Prostate gland (tissue), 2 donors: ENCODE measurements at regions not wholly inside any gene's neighbourhood (a gene's known extent, or its start where the extent isn't known, plus 50 kb on each side); places are given as distances from the start of the nearest gene placed in this dataset.

Experiments
- DNase-seq: peaks from one replicate; pipeline ENCODE4 v3.0.0-alpha.2; 2019; ENCODE audit warnings: low spot score
- H3K27ac ChIP-seq, 2 donors: fragments of 200-600 bp; sonication (generic); 2 replicates each; pipeline ENCODE4 v1.5.1; 2017 to 2019
- H3K27me3 ChIP-seq: fragments of 200-600 bp; sonication (generic); replicated peaks from 2 replicates; pipeline ENCODE4 v1.5.1; 2019; ENCODE audit not compliant: insufficient read depth
- H3K36me3 ChIP-seq, 2 donors: fragments of 200-600 bp; sonication (generic); 1 replicate in 1 of 2; 2 replicates in 1 of 2; pipeline versions ENCODE4 v1.5.1 to v1.8.1; 2017 to 2019
- H3K4me1 ChIP-seq: fragments of 200-600 bp; sonication (generic); replicated peaks from 2 replicates; pipeline ENCODE4 v1.5.1; 2019
- H3K4me3 ChIP-seq, 2 donors: fragments of 200-600 bp; sonication (generic); 2 replicates each; pipeline ENCODE4 v1.5.1; 2017 to 2019
- H3K9me3 ChIP-seq: fragments of 200-600 bp; sonication (generic); 2 replicates; pipeline ENCODE4 v1.5.1; 2017
- POLR2A ChIP-seq: fragments of 450-650 bp; IDR thresholded peaks from one replicate; pipeline ENCODE4 v1.6.1; 2016; ENCODE audit warnings: antibody characterized with exemption, mild to moderate bottlenecking
- POLR2AphosphoS5 ChIP-seq: sonication (generic); formaldehyde crosslinking; IDR thresholded peaks from one replicate; pipeline ENCODE4 v1.6.1; 2017; ENCODE audit warnings: antibody characterized with exemption
- WGBS: methylation state at CpG from one replicate; pipeline ENCODE4 v1.1.5; 2018; 5-methylcytosine and 5-hydroxymethylcytosine counted together
- intact Hi-C: fragments of 100-400 bp; cut with DNase I; formaldehyde crosslinking; loops from one replicate; pipeline ENCODE4 v1.14.2; 2022
- TF ChIP-seq, protein P1 (sequence below), 4 experiments: fragments of 200-600 bp in 2 of 4; fragments of 450-650 bp in 2 of 4; sonication (generic) in 2 of 4; IDR thresholded peaks; 1 replicate in 3 of 4; 2 replicates in 1 of 4; pipeline ENCODE4 v1.5.1; 2016 to 2019; ENCODE audit warnings: antibody characterized with exemption in 4 of 4, mild to moderate bottlenecking in 2 of 4, moderate library complexity in 2 of 4

DNA sequence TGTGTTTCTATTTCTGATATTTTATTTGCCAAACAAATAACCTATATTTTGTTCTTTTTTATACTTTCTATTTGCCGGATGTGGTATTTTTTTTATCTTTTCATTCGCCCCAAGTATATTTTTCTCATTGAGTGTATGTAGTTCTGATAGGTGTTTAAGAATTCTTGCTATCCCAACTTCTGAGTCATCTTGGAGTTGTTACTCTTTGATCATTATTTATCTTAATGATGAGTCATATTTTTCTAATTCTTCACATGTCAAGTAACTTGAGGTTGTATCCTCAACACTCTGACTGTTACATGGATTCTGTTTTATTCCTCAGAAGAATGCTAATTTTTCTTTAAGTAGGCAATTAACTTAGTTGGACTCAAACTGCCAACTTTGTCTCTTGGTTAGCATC is 498.1 kb downstream of the TLE1 start:
- intact Hi-C loops: no loop called here
- H3K27ac ChIP-seq: no peak overlapping the region
- 73% methylated on average over 2 of the region's 2 CpGs for WGBS

DNA sequence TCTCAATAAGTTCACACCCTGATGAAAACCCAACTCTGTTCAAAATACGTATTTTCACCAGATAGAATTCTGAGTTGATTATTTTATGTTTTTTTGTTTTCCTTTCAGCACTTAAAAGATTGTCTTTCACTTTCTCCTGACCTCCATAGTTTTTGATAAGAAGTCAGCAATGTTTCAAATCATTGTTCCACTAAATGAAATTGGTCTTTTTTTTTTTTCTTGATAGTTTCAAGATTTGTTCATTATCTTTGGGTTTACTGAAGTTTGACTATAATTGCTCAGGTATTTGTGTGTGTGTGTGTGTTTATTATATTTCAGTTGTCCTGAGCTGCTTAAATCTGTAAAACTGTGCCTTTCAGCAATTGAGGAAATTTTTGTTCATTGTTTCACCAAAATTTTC is 498.7 kb downstream of the TLE1 start:
- Histone ChIP-seq H3K4me1 (no peaks in the 10 kb centered on the region), H3K36me3 (no peaks in the 10 kb centered on the region), H3K27me3 (no peaks in the 10 kb centered on the region), H3K27ac (no peak overlapping the region), H3K4me3 (no peak overlapping the region), H3K9me3 (no peaks in the 10 kb centered on the region)
- WGBS: 98% methylated on average over 1 of the region's 1 CpG
- DNase-seq: no peak
- intact Hi-C loops: no loop called here
- TF ChIP-seq, protein P1, sequence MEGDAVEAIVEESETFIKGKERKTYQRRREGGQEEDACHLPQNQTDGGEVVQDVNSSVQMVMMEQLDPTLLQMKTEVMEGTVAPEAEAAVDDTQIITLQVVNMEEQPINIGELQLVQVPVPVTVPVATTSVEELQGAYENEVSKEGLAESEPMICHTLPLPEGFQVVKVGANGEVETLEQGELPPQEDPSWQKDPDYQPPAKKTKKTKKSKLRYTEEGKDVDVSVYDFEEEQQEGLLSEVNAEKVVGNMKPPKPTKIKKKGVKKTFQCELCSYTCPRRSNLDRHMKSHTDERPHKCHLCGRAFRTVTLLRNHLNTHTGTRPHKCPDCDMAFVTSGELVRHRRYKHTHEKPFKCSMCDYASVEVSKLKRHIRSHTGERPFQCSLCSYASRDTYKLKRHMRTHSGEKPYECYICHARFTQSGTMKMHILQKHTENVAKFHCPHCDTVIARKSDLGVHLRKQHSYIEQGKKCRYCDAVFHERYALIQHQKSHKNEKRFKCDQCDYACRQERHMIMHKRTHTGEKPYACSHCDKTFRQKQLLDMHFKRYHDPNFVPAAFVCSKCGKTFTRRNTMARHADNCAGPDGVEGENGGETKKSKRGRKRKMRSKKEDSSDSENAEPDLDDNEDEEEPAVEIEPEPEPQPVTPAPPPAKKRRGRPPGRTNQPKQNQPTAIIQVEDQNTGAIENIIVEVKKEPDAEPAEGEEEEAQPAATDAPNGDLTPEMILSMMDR (IDR thresholded peaks at IDR 0.05): no peak
- no peak for TF ChIP-seq POLR2A
- no peak for TF ChIP-seq POLR2AphosphoS5

More for the DNA sequence above, 498.1 kb downstream of the TLE1 start:
- TF ChIP-seq, protein P1 (IDR thresholded peaks at IDR 0.05): no peak
- TF ChIP-seq POLR2A (no peak), POLR2AphosphoS5 (no peak)
- no peaks in the 10 kb centered on the region for H3K4me1 ChIP-seq
- DNase-seq: no peak
- no peaks in the 10 kb centered on the region for H3K9me3 ChIP-seq
- H3K36me3 ChIP-seq: no peaks in the 10 kb centered on the region
- no peaks in the 10 kb centered on the region for H3K27me3 ChIP-seq
- no peak overlapping the region for H3K4me3 ChIP-seq

DNA sequence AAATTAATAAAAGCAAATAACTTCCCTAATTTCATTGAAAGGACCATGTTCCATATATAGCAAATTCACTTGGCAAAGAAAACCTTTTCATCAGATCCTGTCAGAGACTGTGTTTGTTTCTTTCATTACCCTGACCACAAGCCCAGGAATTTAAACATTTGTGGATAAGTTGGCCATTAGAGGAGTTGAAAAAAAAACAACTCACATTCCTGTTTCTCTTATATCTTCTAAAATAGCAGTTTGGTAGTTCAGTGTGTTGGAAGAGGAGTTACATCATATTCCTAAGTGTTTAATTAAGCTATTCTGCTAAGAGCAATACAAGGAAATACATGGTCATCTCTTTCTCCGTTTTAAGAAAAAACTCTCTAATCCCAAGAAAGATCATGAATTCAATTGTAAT is 505.6 kb downstream of the TLE1 start:
- Histone ChIP-seq H3K36me3 (no peaks in the 10 kb centered on the region), H3K27me3 (no peaks in the 10 kb centered on the region), H3K4me1 (no peaks in the 10 kb centered on the region), H3K4me3 (no peak overlapping the region), H3K27ac (no peak overlapping the region), H3K9me3 (no peaks in the 10 kb centered on the region)
- TF ChIP-seq POLR2A: no peak
- TF ChIP-seq, protein P1 (IDR thresholded peaks at IDR 0.05): no peak
- no peak for TF ChIP-seq POLR2AphosphoS5
- 47% methylated on average over 1 of the region's 1 CpG for WGBS
- intact Hi-C loops: no loop called here
- DNase-seq: no peak

DNA sequence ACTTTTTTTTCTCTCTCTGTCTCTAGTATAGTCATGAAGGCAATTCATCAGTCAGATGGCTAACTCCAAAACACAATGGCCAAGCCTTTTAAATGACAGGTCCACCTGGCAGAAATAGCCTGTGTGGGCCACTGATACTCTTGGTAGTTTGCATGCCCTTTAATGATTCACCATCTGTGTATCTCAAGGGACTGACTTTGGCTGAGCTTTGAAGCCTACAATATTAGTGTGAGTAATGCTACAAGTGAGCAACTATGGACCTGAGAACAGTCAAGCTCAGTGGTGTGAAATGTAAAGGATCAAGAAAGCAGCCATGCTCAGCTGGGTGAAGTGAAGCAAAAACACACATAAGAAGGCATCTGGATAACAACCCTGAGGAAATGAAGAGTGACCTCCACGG is 506.9 kb downstream of the TLE1 start:
- Histone ChIP-seq H3K27me3 (no peaks in the 10 kb centered on the region), H3K27ac (no peak overlapping the region), H3K9me3 (no peaks in the 10 kb centered on the region), H3K36me3 (no peaks in the 10 kb centered on the region), H3K4me3 (no peak overlapping the region), H3K4me1 (no peaks in the 10 kb centered on the region)
- WGBS: 71% methylated on average over 1 of the region's 1 CpG
- no peak for TF ChIP-seq POLR2A
- TF ChIP-seq, protein P1 (IDR thresholded peaks at IDR 0.05): no peak
- TF ChIP-seq POLR2AphosphoS5: no peak
- intact Hi-C loops: no loop called here
- DNase-seq: no peak

DNA sequence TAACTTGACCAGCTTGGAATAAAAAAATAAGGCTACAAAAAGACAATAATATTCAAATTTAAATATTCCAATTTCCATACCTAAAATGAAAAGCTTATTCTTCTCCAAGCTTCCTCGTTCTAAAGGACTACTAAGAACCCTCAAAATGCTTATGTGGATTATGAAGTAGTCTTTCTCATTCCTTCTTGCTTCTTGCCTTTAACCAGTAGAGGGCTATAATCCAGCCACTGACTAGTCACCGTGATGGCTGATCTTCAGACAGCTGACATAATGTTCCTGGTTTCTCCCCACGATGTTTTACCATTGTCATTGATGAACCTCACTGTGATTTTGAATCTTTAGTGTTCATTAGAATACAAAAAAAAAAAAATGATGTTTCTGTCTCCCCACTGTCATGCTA is 515.3 kb downstream of the TLE1 start:
- Histone ChIP-seq H3K9me3 (no peaks in the 10 kb centered on the region), H3K4me3 (no peak overlapping the region), H3K36me3 (no peaks in the 10 kb centered on the region), H3K27ac (no peak overlapping the region), H3K4me1 (no peaks in the 10 kb centered on the region), H3K27me3 (no peaks in the 10 kb centered on the region)
- no peak for DNase-seq
- 90% methylated on average over 3 of the region's 3 CpGs for WGBS
- intact Hi-C loops: no loop called here
- TF ChIP-seq POLR2A (no peak), POLR2AphosphoS5 (no peak)
- TF ChIP-seq, protein P1 (IDR thresholded peaks at IDR 0.05): no peak
